ENCODE measurements at regions not wholly inside any gene's neighbourhood (a gene's known extent, or its start where the extent isn't known, plus 50 kb on each side); places are given as distances from the start of the nearest gene placed in this dataset.

DNA sequence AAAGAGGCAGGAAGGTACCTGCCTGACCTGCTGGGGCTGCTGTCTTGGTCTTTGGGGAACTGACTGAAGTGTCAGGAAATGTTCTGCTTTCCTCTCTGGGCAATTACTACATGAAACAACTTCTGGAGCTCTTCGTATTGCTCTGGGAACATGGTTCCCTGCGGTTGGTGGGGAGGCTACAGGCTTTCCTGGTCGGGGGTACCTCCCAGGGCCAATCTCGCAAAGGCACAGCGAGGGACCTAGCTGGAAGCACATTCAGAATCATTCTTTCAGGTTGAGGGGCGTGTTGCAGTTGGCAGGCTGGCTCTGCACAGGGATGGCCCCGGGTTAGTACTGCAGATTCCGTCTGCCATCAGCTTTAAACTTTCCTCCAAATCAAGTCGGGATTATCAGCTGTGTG lies 88.9 kb upstream of the RANBP3L start:
- Mint-ChIP-seq H3K27me3 (ENCODE audit: insufficient read depth, unreplicated experiment) (no peaks in the 10 kb centered on the region), H3K4me1 (ENCODE audit: low read depth, unreplicated experiment) (peaks cover 25% of the 10 kb centered on the region), H3K9me3 (ENCODE audit: unreplicated experiment) (no peaks in the 10 kb centered on the region), H3K4me3 (ENCODE audit: unreplicated experiment) (no peak overlapping the region), H3K27ac (ENCODE audit: unreplicated experiment) (no peak overlapping the region), H3K36me3 (ENCODE audit: insufficient read depth, unreplicated experiment) (no peaks in the 10 kb centered on the region)
- no peak for DNase-seq
- intact Hi-C loops (cut with micrococcal nuclease; ENCODE audit: unreplicated experiment), result no loop called here
- H3K27me3 ChIP-seq (replicated peaks; ENCODE audit: control insufficient read depth, insufficient read depth, low read length), result no peaks in the 10 kb centered on the region
- POLR2A ChIA-PET, result no interaction called here
- TF ChIP-seq, protein P1, sequence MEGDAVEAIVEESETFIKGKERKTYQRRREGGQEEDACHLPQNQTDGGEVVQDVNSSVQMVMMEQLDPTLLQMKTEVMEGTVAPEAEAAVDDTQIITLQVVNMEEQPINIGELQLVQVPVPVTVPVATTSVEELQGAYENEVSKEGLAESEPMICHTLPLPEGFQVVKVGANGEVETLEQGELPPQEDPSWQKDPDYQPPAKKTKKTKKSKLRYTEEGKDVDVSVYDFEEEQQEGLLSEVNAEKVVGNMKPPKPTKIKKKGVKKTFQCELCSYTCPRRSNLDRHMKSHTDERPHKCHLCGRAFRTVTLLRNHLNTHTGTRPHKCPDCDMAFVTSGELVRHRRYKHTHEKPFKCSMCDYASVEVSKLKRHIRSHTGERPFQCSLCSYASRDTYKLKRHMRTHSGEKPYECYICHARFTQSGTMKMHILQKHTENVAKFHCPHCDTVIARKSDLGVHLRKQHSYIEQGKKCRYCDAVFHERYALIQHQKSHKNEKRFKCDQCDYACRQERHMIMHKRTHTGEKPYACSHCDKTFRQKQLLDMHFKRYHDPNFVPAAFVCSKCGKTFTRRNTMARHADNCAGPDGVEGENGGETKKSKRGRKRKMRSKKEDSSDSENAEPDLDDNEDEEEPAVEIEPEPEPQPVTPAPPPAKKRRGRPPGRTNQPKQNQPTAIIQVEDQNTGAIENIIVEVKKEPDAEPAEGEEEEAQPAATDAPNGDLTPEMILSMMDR (IDR thresholded peaks at IDR 0.05; ENCODE audit: insufficient read depth in 1 of 2, low read depth in 1 of 2, low read length in 1 of 2, severe bottlenecking in 1 of 2, unreplicated experiment in 1 of 2), result no peak
- H3K4me1 ChIP-seq, result peaks cover 21% of the 10 kb centered on the region
- H3K9me3 ChIP-seq, result no peaks in the 10 kb centered on the region
- no TSS peak for BruUV-seq (replicated peaks)
- CTCF ChIA-PET, result interaction anchor here (0.6 to 1.2 kb wide), 4 partner anchors 27 to 224 kb away, joined by 3 to 8 read pairs (median 3); no protein-coding TSS in a partner anchor
- H3K36me3 ChIP-seq (ENCODE audit: control insufficient read depth, insufficient read depth, low read length), result no peaks in the 10 kb centered on the region
- H3K4me3 ChIP-seq (ENCODE audit: low read depth, low read length), result no peak overlapping the region

DNA sequence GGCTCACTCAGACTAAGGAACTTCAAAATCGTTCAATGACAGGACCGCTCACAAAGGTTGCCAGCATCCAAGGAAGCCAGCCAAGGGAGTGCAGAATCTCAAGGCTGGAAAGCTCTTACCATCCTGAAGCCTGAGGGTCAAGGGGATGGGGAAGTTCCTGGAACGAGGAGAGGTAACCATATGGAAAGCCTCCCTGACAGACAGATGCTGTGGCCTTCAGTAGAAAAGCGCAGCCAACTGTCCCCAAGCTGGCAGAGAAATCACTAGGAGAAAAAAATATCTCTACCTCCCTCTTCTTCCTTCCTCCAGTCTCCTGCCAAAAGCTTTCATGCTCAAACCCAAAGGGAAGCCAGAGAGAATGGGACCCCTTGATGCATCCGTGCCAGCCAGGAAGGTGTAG lies 90.5 kb upstream of the RANBP3L start:
- peaks cover 34% of the 10 kb centered on the region for H3K4me1 ChIP-seq
- TF ChIP-seq, protein P1 (IDR thresholded peaks at IDR 0.05; ENCODE audit: insufficient read depth in 1 of 2, low read depth in 1 of 2, low read length in 1 of 2, severe bottlenecking in 1 of 2, unreplicated experiment in 1 of 2), result no peak
- H3K36me3 ChIP-seq (ENCODE audit: control insufficient read depth, insufficient read depth, low read length), result no peaks in the 10 kb centered on the region
- DNase-seq, result no peak
- Mint-ChIP-seq H3K36me3 (ENCODE audit: insufficient read depth, unreplicated experiment) (no peaks in the 10 kb centered on the region), H3K27ac (ENCODE audit: unreplicated experiment) (no peak overlapping the region), H3K4me1 (ENCODE audit: low read depth, unreplicated experiment) (peaks cover 40% of the 10 kb centered on the region), H3K4me3 (ENCODE audit: unreplicated experiment) (no peak overlapping the region), H3K27me3 (ENCODE audit: insufficient read depth, unreplicated experiment) (no peaks in the 10 kb centered on the region), H3K9me3 (ENCODE audit: unreplicated experiment) (no peaks in the 10 kb centered on the region)
- intact Hi-C loops (cut with micrococcal nuclease; ENCODE audit: unreplicated experiment), result no loop called here
- ChIA-PET CTCF (no interaction called here), POLR2A (no interaction called here)
- H3K9me3 ChIP-seq, result no peaks in the 10 kb centered on the region
- BruUV-seq (replicated peaks), result no TSS peak
- H3K27me3 ChIP-seq (replicated peaks; ENCODE audit: control insufficient read depth, insufficient read depth, low read length), result no peaks in the 10 kb centered on the region
- H3K4me3 ChIP-seq (ENCODE audit: low read depth, low read length), result no peak overlapping the region

DNA sequence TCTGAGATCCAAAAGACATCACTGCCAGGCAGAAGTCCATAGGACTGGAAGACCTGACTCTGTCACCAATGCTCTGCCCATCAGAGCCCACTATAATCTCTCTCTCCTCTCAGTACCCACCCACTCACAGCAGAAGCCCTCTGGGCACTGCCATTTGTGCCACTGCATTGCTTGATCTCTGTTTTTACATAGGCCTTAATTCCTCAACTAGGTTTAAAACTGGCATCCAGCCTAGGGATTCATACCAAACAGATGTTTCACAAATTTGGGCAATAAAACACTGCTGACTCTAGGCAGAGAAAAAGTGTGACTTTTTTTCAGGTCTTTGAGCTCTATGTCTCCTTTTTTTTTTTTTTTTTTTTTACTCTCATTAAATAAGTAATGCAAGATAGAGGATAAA lies 91.1 kb upstream of the RANBP3L start:
- no TSS peak for BruUV-seq (replicated peaks)
- no peak overlapping the region for H3K4me3 Mint-ChIP-seq (ENCODE audit: unreplicated experiment)
- Histone ChIP-seq H3K36me3 (ENCODE audit: control insufficient read depth, insufficient read depth, low read length) (no peaks in the 10 kb centered on the region), H3K4me1 (peaks cover 41% of the 10 kb centered on the region), H3K27me3 (replicated peaks; ENCODE audit: control insufficient read depth, insufficient read depth, low read length) (no peaks in the 10 kb centered on the region), H3K4me3 (ENCODE audit: low read depth, low read length) (no peak overlapping the region), H3K9me3 (no peaks in the 10 kb centered on the region)
- POLR2A ChIA-PET, result interaction anchor here (0.6 kb wide), 1 partner anchor 298 kb away, joined by 4 read pairs; no protein-coding TSS in a partner anchor
- TF ChIP-seq, protein P1 (IDR thresholded peaks at IDR 0.05; ENCODE audit: insufficient read depth in 1 of 2, low read depth in 1 of 2, low read length in 1 of 2, severe bottlenecking in 1 of 2, unreplicated experiment in 1 of 2), result no peak
- no peak for DNase-seq
- no peaks in the 10 kb centered on the region for H3K36me3 Mint-ChIP-seq (ENCODE audit: insufficient read depth, unreplicated experiment)
- peaks cover 45% of the 10 kb centered on the region for H3K4me1 Mint-ChIP-seq (ENCODE audit: low read depth, unreplicated experiment)
- H3K9me3 Mint-ChIP-seq (ENCODE audit: unreplicated experiment), result no peaks in the 10 kb centered on the region
- H3K27ac Mint-ChIP-seq (ENCODE audit: unreplicated experiment), result no peak overlapping the region
- CTCF ChIA-PET, result no interaction called here
- intact Hi-C loops (cut with micrococcal nuclease; ENCODE audit: unreplicated experiment), result no loop called here
- no peaks in the 10 kb centered on the region for H3K27me3 Mint-ChIP-seq (ENCODE audit: insufficient read depth, unreplicated experiment)

Data from Caco-2 (cell line).